ENCODE measurements at regions not wholly inside any gene's neighbourhood (a gene's known extent, or its start where the extent isn't known, plus 50 kb on each side); places are given as distances from the start of the nearest gene placed in this dataset.

GRCh38 chr7:97357459-97357858 lies 240.0 kb downstream of the SDHAF3 start:
- TF ChIP-seq CTCF (IDR thresholded peaks at IDR 0.05): no peak

GRCh38 chr7:97372882-97373281 lies 255.4 kb downstream of the SDHAF3 start:
- peaks cover 0 to 8% of the 10 kb centered on the region in 2 donors for H3K9me3 Mint-ChIP-seq
- no peak overlapping the region for H3K27ac ChIP-seq (ENCODE audit: low read length)

More at GRCh38 chr7:97357459-97357858, 240.0 kb downstream of the SDHAF3 start:
- H3K4me1 ChIP-seq (ENCODE audit: control insufficient read depth, insufficient read depth, low read length): no peaks in the 10 kb centered on the region
- H3K27ac ChIP-seq (ENCODE audit: low read length): no peak overlapping the region
- Mint-ChIP-seq H3K36me3 (no peaks in the 10 kb centered on the region), H3K27me3 (ENCODE audit: low read depth in 2 of 2) (no peaks in the 10 kb centered on the region), H3K4me1 (no peaks in the 10 kb centered on the region), H3K4me3 (no peak overlapping the region), H3K27ac (no peak overlapping the region), H3K9me3 (peaks cover 0 to 12% of the 10 kb centered on the region in 2 donors)
- intact Hi-C loops (cut with micrococcal nuclease): no loop called here
- no peaks in the 10 kb centered on the region for H3K27me3 ChIP-seq (ENCODE audit: control insufficient read depth, insufficient read depth, low read length)
- ATAC-seq (no peak), DNase-seq (no peak)
- H3K4me3 ChIP-seq (ENCODE audit: low read length): no peak overlapping the region
- H3K36me3 ChIP-seq (ENCODE audit: control insufficient read depth, insufficient read depth, low read length): no peaks in the 10 kb centered on the region
- no peaks in the 10 kb centered on the region for H3K9me3 ChIP-seq (ENCODE audit: control insufficient read depth, insufficient read depth, low read length)

GRCh38 chr7:97373736-97374135 lies 256.2 kb downstream of the SDHAF3 start:
- no peak overlapping the region for H3K27ac Mint-ChIP-seq
- no peak overlapping the region for H3K4me3 ChIP-seq (ENCODE audit: low read length)
- H3K4me3 Mint-ChIP-seq: no peak overlapping the region
- ATAC-seq (no peak), DNase-seq (no peak)
- WGBS (ENCODE audit: insufficient coverage): 82% methylated on average over 5 of the region's 6 CpGs
- no peaks in the 10 kb centered on the region for H3K27me3 ChIP-seq (ENCODE audit: control insufficient read depth, insufficient read depth, low read length)
- H3K4me1 Mint-ChIP-seq: no peaks in the 10 kb centered on the region
- no peak for TF ChIP-seq CTCF (IDR thresholded peaks at IDR 0.05)
- H3K4me1 ChIP-seq (ENCODE audit: control insufficient read depth, insufficient read depth, low read length): no peaks in the 10 kb centered on the region
- no peaks in the 10 kb centered on the region for H3K36me3 ChIP-seq (ENCODE audit: control insufficient read depth, insufficient read depth, low read length)
- H3K9me3 Mint-ChIP-seq: peaks cover 0 to 5% of the 10 kb centered on the region in 2 donors
- intact Hi-C loops (cut with micrococcal nuclease): no loop called here
- no peak overlapping the region for H3K27ac ChIP-seq (ENCODE audit: low read length)
- H3K36me3 Mint-ChIP-seq: no peaks in the 10 kb centered on the region
- no peaks in the 10 kb centered on the region for H3K27me3 Mint-ChIP-seq (ENCODE audit: low read depth in 2 of 2)
- H3K9me3 ChIP-seq (ENCODE audit: control insufficient read depth, insufficient read depth, low read length): no peaks in the 10 kb centered on the region

More at GRCh38 chr7:97372882-97373281, 255.4 kb downstream of the SDHAF3 start:
- DNase-seq (no peak), ATAC-seq (no peak)
- H3K27ac Mint-ChIP-seq: no peak overlapping the region
- intact Hi-C loops (cut with micrococcal nuclease): no loop called here
- Histone ChIP-seq H3K4me3 (ENCODE audit: low read length) (no peak overlapping the region), H3K36me3 (ENCODE audit: control insufficient read depth, insufficient read depth, low read length) (no peaks in the 10 kb centered on the region), H3K9me3 (ENCODE audit: control insufficient read depth, insufficient read depth, low read length) (no peaks in the 10 kb centered on the region), H3K4me1 (ENCODE audit: control insufficient read depth, insufficient read depth, low read length) (no peaks in the 10 kb centered on the region), H3K27me3 (ENCODE audit: control insufficient read depth, insufficient read depth, low read length) (no peaks in the 10 kb centered on the region)
- no peak for TF ChIP-seq CTCF (IDR thresholded peaks at IDR 0.05)
- H3K4me3 Mint-ChIP-seq: no peak overlapping the region
- H3K4me1 Mint-ChIP-seq: no peaks in the 10 kb centered on the region
- WGBS (ENCODE audit: insufficient coverage): 78% methylated on average over 2 of the region's 3 CpGs
- no peaks in the 10 kb centered on the region for H3K36me3 Mint-ChIP-seq
- no peaks in the 10 kb centered on the region for H3K27me3 Mint-ChIP-seq (ENCODE audit: low read depth in 2 of 2)

- peaks cover 2 to 3% of the 10 kb centered on the region in 2 donors for H3K9me3 Mint-ChIP-seq
- no peak for TF ChIP-seq CTCF (IDR thresholded peaks at IDR 0.05)
- H3K4me1 Mint-ChIP-seq: no peaks in the 10 kb centered on the region
- no peak overlapping the region for H3K27ac Mint-ChIP-seq
- H3K27ac ChIP-seq (ENCODE audit: low read length): no peak overlapping the region
- H3K27me3 ChIP-seq (ENCODE audit: control insufficient read depth, insufficient read depth, low read length): no peaks in the 10 kb centered on the region
- H3K27me3 Mint-ChIP-seq (ENCODE audit: low read depth in 2 of 2): no peaks in the 10 kb centered on the region
- no peaks in the 10 kb centered on the region for H3K36me3 ChIP-seq (ENCODE audit: control insufficient read depth, insufficient read depth, low read length)
- H3K9me3 ChIP-seq (ENCODE audit: control insufficient read depth, insufficient read depth, low read length): no peaks in the 10 kb centered on the region
- WGBS (ENCODE audit: insufficient coverage): 100% methylated on average over 1 of the region's 3 CpGs
- no peaks in the 10 kb centered on the region for H3K4me1 ChIP-seq (ENCODE audit: control insufficient read depth, insufficient read depth, low read length)
- H3K4me3 ChIP-seq (ENCODE audit: low read length): no peak overlapping the region
- DNase-seq (no peak), ATAC-seq (no peak)
- H3K36me3 Mint-ChIP-seq: no peaks in the 10 kb centered on the region
- intact Hi-C loops (cut with micrococcal nuclease): no loop called here
- H3K4me3 Mint-ChIP-seq: no peak overlapping the region
These were observed 260.2 kb downstream of the SDHAF3 start for GRCh38 chr7:97377713-97378112.
